ENCODE measurements at regions not wholly inside any gene's neighbourhood (a gene's known extent, or its start where the extent isn't known, plus 50 kb on each side); places are given as distances from the start of the nearest gene placed in this dataset.

- no peak for DNase-seq (ENCODE audit: low spot score)
These were observed 190.4 kb upstream of the DIO3 start for GRCh38 chr14:101370593-101371569.

- DNase-seq (ENCODE audit: low spot score) = no peak
These were observed 189.2 kb upstream of the DIO3 start for GRCh38 chr14:101371799-101372793.

GRCh38 chr14:101372894-101373620 lies 188.2 kb upstream of the DIO3 start:
- no peak for DNase-seq (ENCODE audit: low spot score)

GRCh38 chr14:101373690-101374295 lies 187.5 kb upstream of the DIO3 start:
- no peak for DNase-seq (ENCODE audit: low spot score)

GRCh38 chr14:101374373-101375338 lies 186.6 kb upstream of the DIO3 start:
- no peak for DNase-seq (ENCODE audit: low spot score)

- no peak for DNase-seq (ENCODE audit: low spot score)
These were observed 184.2 kb upstream of the DIO3 start for GRCh38 chr14:101377069-101377468.

GRCh38 chr14:101379842-101380241 lies 181.5 kb upstream of the DIO3 start:
- no peak for DNase-seq (ENCODE audit: low spot score)

- DNase-seq (ENCODE audit: low spot score) = no peak
These were observed 180.8 kb upstream of the DIO3 start for GRCh38 chr14:101380512-101380911.

- DNase-seq (ENCODE audit: low spot score) = no peak
These were observed 180.4 kb upstream of the DIO3 start for GRCh38 chr14:101380940-101381339.

GRCh38 chr14:101383737-101384338 lies 177.5 kb upstream of the DIO3 start:
- DNase-seq (ENCODE audit: low spot score) = no peak

- DNase-seq (ENCODE audit: low spot score) = no peak
These were observed 166.9 kb upstream of the DIO3 start for GRCh38 chr14:101394374-101394773.

- no peak for DNase-seq (ENCODE audit: low spot score)
These were observed 165.5 kb upstream of the DIO3 start for GRCh38 chr14:101395779-101396178.

- DNase-seq (ENCODE audit: low spot score) = no peak
These were observed 164.1 kb upstream of the DIO3 start for GRCh38 chr14:101397206-101397605.

GRCh38 chr14:101398011-101398410 lies 163.3 kb upstream of the DIO3 start:
- no peak for DNase-seq (ENCODE audit: low spot score)

- no peak for DNase-seq (ENCODE audit: low spot score)
These were observed 161.4 kb upstream of the DIO3 start for GRCh38 chr14:101399737-101400517.

- no peak for DNase-seq (ENCODE audit: low spot score)
These were observed 160.5 kb upstream of the DIO3 start for GRCh38 chr14:101400830-101401229.

GRCh38 chr14:101402936-101403660 lies 158.2 kb upstream of the DIO3 start:
- DNase-seq (ENCODE audit: low spot score) = no peak

GRCh38 chr14:101404426-101405170 lies 156.7 kb upstream of the DIO3 start:
- no peak for DNase-seq (ENCODE audit: low spot score)
